ENCODE measurements at regions not wholly inside any gene's neighbourhood (a gene's known extent, or its start where the extent isn't known, plus 50 kb on each side); places are given as distances from the start of the nearest gene placed in this dataset.

- Mint-ChIP-seq H3K4me1 (ENCODE audit: low read depth) (no peaks in the 10 kb centered on the region), H3K27me3 (ENCODE audit: low read depth) (no peaks in the 10 kb centered on the region), H3K27ac (no peak overlapping the region), H3K9me3 (no peaks in the 10 kb centered on the region), H3K4me3 (ENCODE audit: low read depth) (no peak overlapping the region), H3K36me3 (ENCODE audit: low read depth) (no peaks in the 10 kb centered on the region)
- no peak for DNase-seq (ENCODE audit: low spot score)
- intact Hi-C loops (cut with micrococcal nuclease), result no loop called here
These were observed 509.7 kb downstream of the TCERG1L start for GRCh38 chr10:130801784-130802183.

- no peaks in the 10 kb centered on the region for H3K27me3 Mint-ChIP-seq (ENCODE audit: low read depth)
- no peak overlapping the region for H3K27ac Mint-ChIP-seq
- DNase-seq (ENCODE audit: low spot score), result no peak
- H3K9me3 Mint-ChIP-seq, result no peaks in the 10 kb centered on the region
- H3K4me1 Mint-ChIP-seq (ENCODE audit: low read depth), result no peaks in the 10 kb centered on the region
- no peak overlapping the region for H3K4me3 Mint-ChIP-seq (ENCODE audit: low read depth)
- intact Hi-C loops (cut with micrococcal nuclease), result no loop called here
- no peaks in the 10 kb centered on the region for H3K36me3 Mint-ChIP-seq (ENCODE audit: low read depth)
These were observed 509.2 kb downstream of the TCERG1L start for GRCh38 chr10:130802301-130802700.

GRCh38 chr10:130804281-130804680, 507.2 kb downstream of the TCERG1L start:
- DNase-seq (ENCODE audit: low spot score), result no peak
- intact Hi-C loops (cut with micrococcal nuclease), result no loop called here
- Mint-ChIP-seq H3K36me3 (ENCODE audit: low read depth) (no peaks in the 10 kb centered on the region), H3K4me3 (ENCODE audit: low read depth) (no peak overlapping the region), H3K27me3 (ENCODE audit: low read depth) (no peaks in the 10 kb centered on the region), H3K27ac (no peak overlapping the region), H3K4me1 (ENCODE audit: low read depth) (no peaks in the 10 kb centered on the region), H3K9me3 (no peaks in the 10 kb centered on the region)

GRCh38 chr10:130804778-130805634, 506.5 kb downstream of the TCERG1L start:
- Mint-ChIP-seq H3K4me1 (ENCODE audit: low read depth) (no peaks in the 10 kb centered on the region), H3K27ac (no peak overlapping the region), H3K4me3 (ENCODE audit: low read depth) (no peak overlapping the region), H3K27me3 (ENCODE audit: low read depth) (no peaks in the 10 kb centered on the region), H3K36me3 (ENCODE audit: low read depth) (no peaks in the 10 kb centered on the region), H3K9me3 (no peaks in the 10 kb centered on the region)
- DNase-seq (ENCODE audit: low spot score), result no peak
- intact Hi-C loops (cut with micrococcal nuclease), result no loop called here

- Mint-ChIP-seq H3K9me3 (no peaks in the 10 kb centered on the region), H3K4me3 (ENCODE audit: low read depth) (no peak overlapping the region), H3K27me3 (ENCODE audit: low read depth) (no peaks in the 10 kb centered on the region), H3K4me1 (ENCODE audit: low read depth) (no peaks in the 10 kb centered on the region), H3K27ac (no peak overlapping the region), H3K36me3 (ENCODE audit: low read depth) (no peaks in the 10 kb centered on the region)
- no peak for DNase-seq (ENCODE audit: low spot score)
- intact Hi-C loops (cut with micrococcal nuclease), result no loop called here
These were observed 505.9 kb downstream of the TCERG1L start for GRCh38 chr10:130805635-130806030.

GRCh38 chr10:130806426-130806825, 505.1 kb downstream of the TCERG1L start:
- no peaks in the 10 kb centered on the region for H3K27me3 Mint-ChIP-seq (ENCODE audit: low read depth)
- DNase-seq (ENCODE audit: low spot score), result no peak
- H3K27ac Mint-ChIP-seq, result no peak overlapping the region
- H3K4me3 Mint-ChIP-seq (ENCODE audit: low read depth), result no peak overlapping the region
- no peaks in the 10 kb centered on the region for H3K9me3 Mint-ChIP-seq
- H3K36me3 Mint-ChIP-seq (ENCODE audit: low read depth), result no peaks in the 10 kb centered on the region
- no peaks in the 10 kb centered on the region for H3K4me1 Mint-ChIP-seq (ENCODE audit: low read depth)
- intact Hi-C loops (cut with micrococcal nuclease), result no loop called here

- H3K27me3 Mint-ChIP-seq (ENCODE audit: low read depth), result no peaks in the 10 kb centered on the region
- H3K4me3 Mint-ChIP-seq (ENCODE audit: low read depth), result no peak overlapping the region
- H3K36me3 Mint-ChIP-seq (ENCODE audit: low read depth), result no peaks in the 10 kb centered on the region
- no peaks in the 10 kb centered on the region for H3K9me3 Mint-ChIP-seq
- no peak for DNase-seq (ENCODE audit: low spot score)
- intact Hi-C loops (cut with micrococcal nuclease), result no loop called here
- H3K4me1 Mint-ChIP-seq (ENCODE audit: low read depth), result no peaks in the 10 kb centered on the region
- H3K27ac Mint-ChIP-seq, result no peak overlapping the region
These were observed 504.4 kb downstream of the TCERG1L start for GRCh38 chr10:130807096-130807495.

GRCh38 chr10:130807721-130808120, 503.8 kb downstream of the TCERG1L start:
- no peak for DNase-seq (ENCODE audit: low spot score)
- Mint-ChIP-seq H3K4me1 (ENCODE audit: low read depth) (no peaks in the 10 kb centered on the region), H3K4me3 (ENCODE audit: low read depth) (no peak overlapping the region), H3K27ac (no peak overlapping the region), H3K9me3 (no peaks in the 10 kb centered on the region), H3K27me3 (ENCODE audit: low read depth) (no peaks in the 10 kb centered on the region), H3K36me3 (ENCODE audit: low read depth) (no peaks in the 10 kb centered on the region)
- intact Hi-C loops (cut with micrococcal nuclease), result no loop called here

- intact Hi-C loops (cut with micrococcal nuclease), result no loop called here
- no peak for DNase-seq (ENCODE audit: low spot score)
- Mint-ChIP-seq H3K4me1 (ENCODE audit: low read depth) (no peaks in the 10 kb centered on the region), H3K9me3 (no peaks in the 10 kb centered on the region), H3K36me3 (ENCODE audit: low read depth) (no peaks in the 10 kb centered on the region), H3K27ac (no peak overlapping the region), H3K27me3 (ENCODE audit: low read depth) (no peaks in the 10 kb centered on the region), H3K4me3 (ENCODE audit: low read depth) (no peak overlapping the region)
These were observed 503.3 kb downstream of the TCERG1L start for GRCh38 chr10:130808243-130808642.

GRCh38 chr10:130808686-130809085, 502.8 kb downstream of the TCERG1L start:
- DNase-seq (ENCODE audit: low spot score), result no peak
- no peak overlapping the region for H3K27ac Mint-ChIP-seq
- H3K27me3 Mint-ChIP-seq (ENCODE audit: low read depth), result no peaks in the 10 kb centered on the region
- intact Hi-C loops (cut with micrococcal nuclease), result no loop called here
- no peaks in the 10 kb centered on the region for H3K36me3 Mint-ChIP-seq (ENCODE audit: low read depth)
- no peaks in the 10 kb centered on the region for H3K4me1 Mint-ChIP-seq (ENCODE audit: low read depth)
- no peaks in the 10 kb centered on the region for H3K9me3 Mint-ChIP-seq
- H3K4me3 Mint-ChIP-seq (ENCODE audit: low read depth), result no peak overlapping the region

GRCh38 chr10:130809181-130809580, 502.3 kb downstream of the TCERG1L start:
- no peaks in the 10 kb centered on the region for H3K27me3 Mint-ChIP-seq (ENCODE audit: low read depth)
- intact Hi-C loops (cut with micrococcal nuclease), result no loop called here

GRCh38 chr10:130809761-130810515, 501.6 kb downstream of the TCERG1L start:
- intact Hi-C loops (cut with micrococcal nuclease), result no loop called here
- Mint-ChIP-seq H3K36me3 (ENCODE audit: low read depth) (no peaks in the 10 kb centered on the region), H3K27me3 (ENCODE audit: low read depth) (no peaks in the 10 kb centered on the region), H3K27ac (no peak overlapping the region), H3K9me3 (no peaks in the 10 kb centered on the region), H3K4me1 (ENCODE audit: low read depth) (no peaks in the 10 kb centered on the region), H3K4me3 (ENCODE audit: low read depth) (no peak overlapping the region)
- DNase-seq (ENCODE audit: low spot score), result no peak

More at GRCh38 chr10:130809181-130809580, 502.3 kb downstream of the TCERG1L start:
- H3K4me3 Mint-ChIP-seq (ENCODE audit: low read depth), result no peak overlapping the region
- H3K9me3 Mint-ChIP-seq, result no peaks in the 10 kb centered on the region
- no peak overlapping the region for H3K27ac Mint-ChIP-seq
- H3K36me3 Mint-ChIP-seq (ENCODE audit: low read depth), result no peaks in the 10 kb centered on the region
- no peak for DNase-seq (ENCODE audit: low spot score)
- H3K4me1 Mint-ChIP-seq (ENCODE audit: low read depth), result no peaks in the 10 kb centered on the region

GRCh38 chr10:130810856-130811255, 500.7 kb downstream of the TCERG1L start:
- intact Hi-C loops (cut with micrococcal nuclease), result no loop called here
- no peaks in the 10 kb centered on the region for H3K9me3 Mint-ChIP-seq
- no peak overlapping the region for H3K27ac Mint-ChIP-seq
- no peaks in the 10 kb centered on the region for H3K4me1 Mint-ChIP-seq (ENCODE audit: low read depth)
- H3K36me3 Mint-ChIP-seq (ENCODE audit: low read depth), result no peaks in the 10 kb centered on the region
- H3K27me3 Mint-ChIP-seq (ENCODE audit: low read depth), result no peaks in the 10 kb centered on the region
- DNase-seq (ENCODE audit: low spot score), result no peak
- no peak overlapping the region for H3K4me3 Mint-ChIP-seq (ENCODE audit: low read depth)
